NT2/D1 (cell line): ENCODE measurements at regions not wholly inside any gene's neighbourhood (a gene's known extent, or its start where the extent isn't known, plus 50 kb on each side); places are given as distances from the start of the nearest gene placed in this dataset.

ENCODE experiments used
- SUZ12 ChIP-seq: IDR thresholded peaks from 2 replicates; pipeline ENCODE4 v1.6.1; 2011; ENCODE audit not compliant: insufficient read length, insufficient read depth; ENCODE audit errors: extremely low read depth
- YY1 ChIP-seq: IDR thresholded peaks from 2 replicates; pipeline ENCODE4 v1.6.1; 2011; ENCODE audit not compliant: insufficient read length, insufficient read depth
- ZNF274 ChIP-seq: IDR thresholded peaks from 2 replicates; pipeline ENCODE4 v1.6.1; 2011; ENCODE audit warnings: mild to moderate bottlenecking, low read depth, low read length

GRCh38 chr11:130979386-130979972 is 63.2 kb upstream of the SNX19 start:
- TF ChIP-seq YY1, result no peak
- TF ChIP-seq ZNF274, result no peak
- no peak for TF ChIP-seq SUZ12
